ENCODE measurements at regions not wholly inside any gene's neighbourhood (a gene's known extent, or its start where the extent isn't known, plus 50 kb on each side); places are given as distances from the start of the nearest gene placed in this dataset.

- Histone ChIP-seq H3K9ac (ENCODE audit: low read length) (no peak overlapping the region), H3K14ac (ENCODE audit: low read length) (no peak overlapping the region), H2AK5ac (ENCODE audit: low read length) (no peak overlapping the region), H2AFZ (ENCODE audit: insufficient read depth, low read length, poor library complexity) (no peak overlapping the region), H3K4me2 (ENCODE audit: low read length) (no peak overlapping the region), H2BK12ac (ENCODE audit: low read length) (no peak overlapping the region), H3K18ac (ENCODE audit: low read length) (no peak overlapping the region), H3K27ac (ENCODE audit: low read depth, low read length) (no peak overlapping the region), H2BK5ac (ENCODE audit: low read depth, low read length, poor library complexity) (no peak overlapping the region), H3K4ac (ENCODE audit: low read depth, low read length) (no peak overlapping the region), H3K79me2 (ENCODE audit: control insufficient read depth, insufficient read depth, low read length, poor library complexity) (no peaks in the 10 kb centered on the region), H3K4me3 (ENCODE audit: low read depth, low read length) (no peak overlapping the region), H3K79me1 (ENCODE audit: low read length) (no peaks in the 10 kb centered on the region), H2BK120ac (ENCODE audit: insufficient read depth, low read length, poor library complexity) (no peak overlapping the region), H4K91ac (ENCODE audit: low read depth, low read length) (no peak overlapping the region), H3K36me3 (ENCODE audit: control insufficient read depth in 1 of 2, insufficient read depth in 2 of 2, low read length in 2 of 2) (no peaks in the 10 kb centered on the region), H3K9me3 (ENCODE audit: insufficient read depth, low read depth, low read length) (peaks cover 3% of the 10 kb centered on the region), H4K12ac (ENCODE audit: low read depth, low read length) (no peak overlapping the region), H3K27me3 (ENCODE audit: insufficient read depth, low read length) (no peaks in the 10 kb centered on the region), H4K8ac (ENCODE audit: low read depth, low read length) (no peak overlapping the region), H3K23ac (ENCODE audit: low read length) (no peak overlapping the region), H3K4me1 (ENCODE audit: control insufficient read depth in 1 of 2, insufficient read depth in 2 of 2, low read length in 2 of 2) (no peaks in the 10 kb centered on the region)
- DNase-seq = no peak
- no CpG with 5 or more reads among the region's 1 CpG for WGBS (ENCODE audit: extremely low coverage, insufficient coverage, insufficient read length)
Observed at GRCh38 chr1:22374001-22374400, 77.7 kb upstream of the ZBTB40 start.

GRCh38 chr1:22375601-22376000, 76.0 kb upstream of the ZBTB40 start:
- no peak overlapping the region for H3K14ac ChIP-seq (ENCODE audit: low read length)

GRCh38 chr1:22376001-22376400, 75.7 kb upstream of the ZBTB40 start:
- Histone ChIP-seq H2BK12ac (ENCODE audit: low read length) (no peak overlapping the region), H2BK5ac (ENCODE audit: low read depth, low read length, poor library complexity) (no peak overlapping the region), H4K12ac (ENCODE audit: low read depth, low read length) (no peak overlapping the region), H3K9ac (ENCODE audit: low read length) (no peak overlapping the region), H3K27ac (ENCODE audit: low read depth, low read length) (no peak overlapping the region), H4K8ac (ENCODE audit: low read depth, low read length) (no peak overlapping the region), H4K91ac (ENCODE audit: low read depth, low read length) (no peak overlapping the region), H2AFZ (ENCODE audit: insufficient read depth, low read length, poor library complexity) (no peak overlapping the region), H3K23ac (ENCODE audit: low read length) (no peak overlapping the region), H3K79me2 (ENCODE audit: control insufficient read depth, insufficient read depth, low read length, poor library complexity) (no peaks in the 10 kb centered on the region), H3K4me1 (ENCODE audit: control insufficient read depth in 1 of 2, insufficient read depth in 2 of 2, low read length in 2 of 2) (peaks cover 6 to 7% of the 10 kb centered on the region in 2 experiments), H3K4me2 (ENCODE audit: low read length) (no peak overlapping the region), H3K79me1 (ENCODE audit: low read length) (no peaks in the 10 kb centered on the region), H2BK120ac (ENCODE audit: insufficient read depth, low read length, poor library complexity) (no peak overlapping the region), H3K14ac (ENCODE audit: low read length) (no peak overlapping the region), H3K4me3 (ENCODE audit: low read depth, low read length) (no peak overlapping the region), H3K18ac (ENCODE audit: low read length) (no peak overlapping the region), H2AK5ac (ENCODE audit: low read length) (no peak overlapping the region), H3K4ac (ENCODE audit: low read depth, low read length) (no peak overlapping the region), H3K9me3 (ENCODE audit: insufficient read depth, low read depth, low read length) (peaks cover 3% of the 10 kb centered on the region), H3K27me3 (ENCODE audit: insufficient read depth, low read length) (no peaks in the 10 kb centered on the region), H3K36me3 (ENCODE audit: control insufficient read depth in 1 of 2, insufficient read depth in 2 of 2, low read length in 2 of 2) (no peaks in the 10 kb centered on the region)
- WGBS (ENCODE audit: extremely low coverage, insufficient coverage, insufficient read length) = no CpG with 5 or more reads among the region's 5 CpGs
- no peak for DNase-seq

More at GRCh38 chr1:22375601-22376000, 76.0 kb upstream of the ZBTB40 start:
- Histone ChIP-seq H3K4ac (ENCODE audit: low read depth, low read length) (no peak overlapping the region), H3K4me3 (ENCODE audit: low read depth, low read length) (no peak overlapping the region), H2BK120ac (ENCODE audit: insufficient read depth, low read length, poor library complexity) (no peak overlapping the region), H3K79me2 (ENCODE audit: control insufficient read depth, insufficient read depth, low read length, poor library complexity) (no peaks in the 10 kb centered on the region), H3K23ac (ENCODE audit: low read length) (no peak overlapping the region), H3K27me3 (ENCODE audit: insufficient read depth, low read length) (no peaks in the 10 kb centered on the region), H3K27ac (ENCODE audit: low read depth, low read length) (no peak overlapping the region), H3K4me2 (ENCODE audit: low read length) (no peak overlapping the region), H3K79me1 (ENCODE audit: low read length) (no peaks in the 10 kb centered on the region), H3K9me3 (ENCODE audit: insufficient read depth, low read depth, low read length) (peaks cover 3% of the 10 kb centered on the region), H4K8ac (ENCODE audit: low read depth, low read length) (no peak overlapping the region), H2AFZ (ENCODE audit: insufficient read depth, low read length, poor library complexity) (no peak overlapping the region), H4K12ac (ENCODE audit: low read depth, low read length) (no peak overlapping the region), H3K36me3 (ENCODE audit: control insufficient read depth in 1 of 2, insufficient read depth in 2 of 2, low read length in 2 of 2) (no peaks in the 10 kb centered on the region), H2BK12ac (ENCODE audit: low read length) (no peak overlapping the region), H2BK5ac (ENCODE audit: low read depth, low read length, poor library complexity) (no peak overlapping the region), H4K91ac (ENCODE audit: low read depth, low read length) (no peak overlapping the region), H2AK5ac (ENCODE audit: low read length) (no peak overlapping the region), H3K18ac (ENCODE audit: low read length) (no peak overlapping the region), H3K9ac (ENCODE audit: low read length) (no peak overlapping the region), H3K4me1 (ENCODE audit: control insufficient read depth in 1 of 2, insufficient read depth in 2 of 2, low read length in 2 of 2) (peaks cover 5% of the 10 kb centered on the region in 2 experiments)
- no CpG with 5 or more reads among the region's 9 CpGs for WGBS (ENCODE audit: extremely low coverage, insufficient coverage, insufficient read length)
- DNase-seq = no peak

GRCh38 chr1:22376546-22376945, 75.1 kb upstream of the ZBTB40 start:
- Histone ChIP-seq H4K8ac (ENCODE audit: low read depth, low read length) (no peak overlapping the region), H2AFZ (ENCODE audit: insufficient read depth, low read length, poor library complexity) (no peak overlapping the region), H3K79me2 (ENCODE audit: control insufficient read depth, insufficient read depth, low read length, poor library complexity) (no peaks in the 10 kb centered on the region), H3K23ac (ENCODE audit: low read length) (no peak overlapping the region), H3K36me3 (ENCODE audit: control insufficient read depth in 1 of 2, insufficient read depth in 2 of 2, low read length in 2 of 2) (no peaks in the 10 kb centered on the region), H2AK5ac (ENCODE audit: low read length) (no peak overlapping the region), H3K9me3 (ENCODE audit: insufficient read depth, low read depth, low read length) (peaks cover 3% of the 10 kb centered on the region), H3K9ac (ENCODE audit: low read length) (no peak overlapping the region), H2BK120ac (ENCODE audit: insufficient read depth, low read length, poor library complexity) (no peak overlapping the region), H2BK5ac (ENCODE audit: low read depth, low read length, poor library complexity) (no peak overlapping the region), H4K12ac (ENCODE audit: low read depth, low read length) (no peak overlapping the region), H2BK12ac (ENCODE audit: low read length) (no peak overlapping the region), H3K4ac (ENCODE audit: low read depth, low read length) (no peak overlapping the region), H3K79me1 (ENCODE audit: low read length) (no peaks in the 10 kb centered on the region), H3K4me3 (ENCODE audit: low read depth, low read length) (no peak overlapping the region), H3K27ac (ENCODE audit: low read depth, low read length) (no peak overlapping the region), H3K14ac (ENCODE audit: low read length) (no peak overlapping the region), H3K27me3 (ENCODE audit: insufficient read depth, low read length) (no peaks in the 10 kb centered on the region), H4K91ac (ENCODE audit: low read depth, low read length) (no peak overlapping the region), H3K4me2 (ENCODE audit: low read length) (no peak overlapping the region), H3K4me1 (ENCODE audit: control insufficient read depth in 1 of 2, insufficient read depth in 2 of 2, low read length in 2 of 2) (peaks cover 6 to 7% of the 10 kb centered on the region in 2 experiments), H3K18ac (ENCODE audit: low read length) (no peak overlapping the region)
- DNase-seq = no peak
- no CpG with 5 or more reads among the region's 8 CpGs for WGBS (ENCODE audit: extremely low coverage, insufficient coverage, insufficient read length)
